Activated T-helper 9 cell treated with anti-CD3 and anti-CD28 coated beads, Interleukin-2, amount 50 U/mL, for 16 hours (primary cell): ENCODE measurements at regions not wholly inside any gene's neighbourhood (a gene's known extent, or its start where the extent isn't known, plus 50 kb on each side); places are given as distances from the start of the nearest gene placed in this dataset.

ENCODE experiments used
- DNase-seq: peaks from one replicate; pipeline ENCODE4 v3.0.0-alpha.2; 2020; ENCODE audit warnings: low read depth

GRCh38 chr3:22606461-22606860, 596.7 kb upstream of the UBE2E2 start:
- DNase-seq, result no peak

GRCh38 chr3:22606938-22607337, 596.2 kb upstream of the UBE2E2 start:
- no peak for DNase-seq

- DNase-seq, result no peak
Observed at GRCh38 chr3:22608093-22608492, 595.0 kb upstream of the UBE2E2 start.

- no peak for DNase-seq
Observed at GRCh38 chr3:22608721-22609120, 594.4 kb upstream of the UBE2E2 start.

GRCh38 chr3:22609139-22609538, 594.0 kb upstream of the UBE2E2 start:
- DNase-seq, result no peak

GRCh38 chr3:22612927-22613326, 590.2 kb upstream of the UBE2E2 start:
- DNase-seq, result no peak

GRCh38 chr3:22615790-22616189, 587.3 kb upstream of the UBE2E2 start:
- no peak for DNase-seq

GRCh38 chr3:22617372-22617771, 585.8 kb upstream of the UBE2E2 start:
- DNase-seq, result no peak

GRCh38 chr3:22620498-22620897, 582.6 kb upstream of the UBE2E2 start:
- no peak for DNase-seq

GRCh38 chr3:22621205-22621809, 581.8 kb upstream of the UBE2E2 start:
- DNase-seq, result no peak

- DNase-seq, result no peak
Observed at GRCh38 chr3:22627993-22628499, 575.1 kb upstream of the UBE2E2 start.

GRCh38 chr3:22632536-22632935, 570.6 kb upstream of the UBE2E2 start:
- DNase-seq, result no peak

- no peak for DNase-seq
Observed at GRCh38 chr3:22634433-22634832, 568.7 kb upstream of the UBE2E2 start.

GRCh38 chr3:22659651-22660475, 543.3 kb upstream of the UBE2E2 start:
- no peak for DNase-seq

- DNase-seq, result no peak
Observed at GRCh38 chr3:22660606-22661005, 542.5 kb upstream of the UBE2E2 start.

- no peak for DNase-seq
Observed at GRCh38 chr3:22661121-22661700, 541.9 kb upstream of the UBE2E2 start.

GRCh38 chr3:22665528-22665927, 537.6 kb upstream of the UBE2E2 start:
- no peak for DNase-seq

- no peak for DNase-seq
Observed at GRCh38 chr3:22666736-22667135, 536.4 kb upstream of the UBE2E2 start.

GRCh38 chr3:22671848-22672247, 531.3 kb upstream of the UBE2E2 start:
- no peak for DNase-seq

GRCh38 chr3:22684739-22685138, 518.4 kb upstream of the UBE2E2 start:
- no peak for DNase-seq

GRCh38 chr3:22685597-22685996, 517.5 kb upstream of the UBE2E2 start:
- no peak for DNase-seq

GRCh38 chr3:22691407-22691806, 511.7 kb upstream of the UBE2E2 start:
- no peak for DNase-seq
